Neutrophil (primary cell): ENCODE measurements at regions not wholly inside any gene's neighbourhood (a gene's known extent, or its start where the extent isn't known, plus 50 kb on each side); places are given as distances from the start of the nearest gene placed in this dataset.
"Not testable (repeated sequence)": the region's sequence is repeated elsewhere in the genome, so short reads cannot be mapped to it uniquely, and the experiment has no call there.

ENCODE experiments used
- H3K27ac ChIP-seq: fragments of 200-600 bp; sonication (generic); 2 replicates; pipeline ENCODE4 v1.5.1; 2016; ENCODE audit warnings: mild to moderate bottlenecking, moderate library complexity
- H3K27me3 ChIP-seq: fragments of 200-600 bp; sonication (generic); 2 replicates; pipeline ENCODE4 v1.6.0; 2016; ENCODE audit warnings: mild to moderate bottlenecking
- H3K36me3 ChIP-seq: fragments of 200-600 bp; sonication (generic); 2 replicates; pipeline ENCODE4 v1.5.1; 2017
- H3K4me1 ChIP-seq, 2 experiments: fragments of 200-600 bp in 1 of 2; sonication (generic) in 1 of 2; 1 replicate in 1 of 2; 2 replicates in 1 of 2; pipeline versions ENCODE4 v1.5.1 to v1.6.1; 2013 to 2016; ENCODE audit warnings: low read depth in 1 of 2, low read length in 1 of 2, mild to moderate bottlenecking in 1 of 2, moderate library complexity in 1 of 2; ENCODE audit not compliant: control insufficient read depth in 1 of 2, insufficient read depth in 1 of 2
- H3K4me3 ChIP-seq, 2 experiments: fragments of 200-600 bp in 1 of 2; sonication (generic) in 1 of 2; 1 replicate in 1 of 2; 2 replicates in 1 of 2; pipeline ENCODE4 v1.5.1; 2013 to 2016; ENCODE audit warnings: low read depth in 1 of 2, low read length in 1 of 2, mild to moderate bottlenecking in 1 of 2, moderate library complexity in 1 of 2
- H3K9me3 ChIP-seq: fragments of 200-600 bp; sonication (generic); 2 replicates; pipeline ENCODE4 v1.5.1; 2016
- TF ChIP-seq, protein P1 (sequence below): fragments of 200-600 bp; sonication (generic); IDR thresholded peaks from 2 replicates; pipeline ENCODE4 v1.5.1; 2016; ENCODE audit warnings: antibody characterized with exemption

- Histone ChIP-seq H3K27me3 (no peaks in the 10 kb centered on the region), H3K4me1 (no peaks in the 10 kb centered on the region), H3K27ac (no peak overlapping the region), H3K9me3 (no peaks in the 10 kb centered on the region), H3K4me3 (no peak overlapping the region), H3K36me3 (no peaks in the 10 kb centered on the region)
- TF ChIP-seq, protein P1, sequence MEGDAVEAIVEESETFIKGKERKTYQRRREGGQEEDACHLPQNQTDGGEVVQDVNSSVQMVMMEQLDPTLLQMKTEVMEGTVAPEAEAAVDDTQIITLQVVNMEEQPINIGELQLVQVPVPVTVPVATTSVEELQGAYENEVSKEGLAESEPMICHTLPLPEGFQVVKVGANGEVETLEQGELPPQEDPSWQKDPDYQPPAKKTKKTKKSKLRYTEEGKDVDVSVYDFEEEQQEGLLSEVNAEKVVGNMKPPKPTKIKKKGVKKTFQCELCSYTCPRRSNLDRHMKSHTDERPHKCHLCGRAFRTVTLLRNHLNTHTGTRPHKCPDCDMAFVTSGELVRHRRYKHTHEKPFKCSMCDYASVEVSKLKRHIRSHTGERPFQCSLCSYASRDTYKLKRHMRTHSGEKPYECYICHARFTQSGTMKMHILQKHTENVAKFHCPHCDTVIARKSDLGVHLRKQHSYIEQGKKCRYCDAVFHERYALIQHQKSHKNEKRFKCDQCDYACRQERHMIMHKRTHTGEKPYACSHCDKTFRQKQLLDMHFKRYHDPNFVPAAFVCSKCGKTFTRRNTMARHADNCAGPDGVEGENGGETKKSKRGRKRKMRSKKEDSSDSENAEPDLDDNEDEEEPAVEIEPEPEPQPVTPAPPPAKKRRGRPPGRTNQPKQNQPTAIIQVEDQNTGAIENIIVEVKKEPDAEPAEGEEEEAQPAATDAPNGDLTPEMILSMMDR = no peak
These were observed 139.6 kb upstream of the RASA1 start for GRCh38 chr5:87127956-87128687.

- TF ChIP-seq, protein P1 = no peak
- Histone ChIP-seq H3K4me3 (no peak overlapping the region), H3K27me3 (no peaks in the 10 kb centered on the region), H3K9me3 (no peaks in the 10 kb centered on the region), H3K27ac (no peak overlapping the region), H3K4me1 (no peaks in the 10 kb centered on the region), H3K36me3 (no peaks in the 10 kb centered on the region)
These were observed 138.6 kb upstream of the RASA1 start for GRCh38 chr5:87129046-87129445.

DNA sequence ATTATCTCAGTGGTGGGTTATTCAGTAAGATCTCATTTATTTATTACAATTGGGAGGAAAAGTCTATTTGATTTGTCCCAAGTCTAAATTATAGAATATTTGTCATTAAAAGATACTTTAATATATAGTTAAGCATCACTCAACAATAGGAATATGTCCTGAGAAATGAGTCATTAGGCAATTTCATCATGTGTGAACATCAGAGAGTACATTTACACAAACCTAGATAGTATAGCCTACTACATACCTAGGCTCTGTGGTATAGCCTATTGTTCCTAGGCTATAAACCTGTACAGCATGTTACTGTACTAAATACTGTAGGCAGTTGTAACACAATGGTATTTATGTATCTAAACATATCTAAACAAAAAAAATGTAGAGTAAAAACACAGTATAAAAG, 135.0 kb upstream of the RASA1 start:
- no peak overlapping the region for H3K4me3 ChIP-seq
- H3K27me3 ChIP-seq = no peaks in the 10 kb centered on the region
- TF ChIP-seq, protein P1 = no peak
- no peaks in the 10 kb centered on the region for H3K4me1 ChIP-seq
- H3K36me3 ChIP-seq = no peaks in the 10 kb centered on the region
- no peak overlapping the region for H3K27ac ChIP-seq
- no peaks in the 10 kb centered on the region for H3K9me3 ChIP-seq

GRCh38 chr5:87134513-87134912, 133.2 kb upstream of the RASA1 start:
- not testable (repeated sequence) for H3K4me1 ChIP-seq, H3K9me3 ChIP-seq, H3K36me3 ChIP-seq, H3K27ac ChIP-seq, H3K4me3 ChIP-seq, H3K27me3 ChIP-seq

- Histone ChIP-seq H3K27ac (no peak overlapping the region), H3K4me1 (no peaks in the 10 kb centered on the region)
These were observed 131.6 kb upstream of the RASA1 start for GRCh38 chr5:87136096-87136495.

GRCh38 chr5:87136733-87137132, 130.9 kb upstream of the RASA1 start:
- H3K4me3 ChIP-seq = no peak overlapping the region
- no peak overlapping the region for H3K27ac ChIP-seq
- TF ChIP-seq, protein P1 = no peak
- no peaks in the 10 kb centered on the region for H3K27me3 ChIP-seq
- H3K9me3 ChIP-seq = no peaks in the 10 kb centered on the region
- no peaks in the 10 kb centered on the region for H3K36me3 ChIP-seq
- no peaks in the 10 kb centered on the region for H3K4me1 ChIP-seq

More at GRCh38 chr5:87136096-87136495, 131.6 kb upstream of the RASA1 start:
- Histone ChIP-seq H3K36me3 (no peaks in the 10 kb centered on the region), H3K9me3 (no peaks in the 10 kb centered on the region), H3K27me3 (no peaks in the 10 kb centered on the region), H3K4me3 (no peak overlapping the region)
- TF ChIP-seq, protein P1 = no peak
